ENCODE measurements at regions not wholly inside any gene's neighbourhood (a gene's known extent, or its start where the extent isn't known, plus 50 kb on each side); places are given as distances from the start of the nearest gene placed in this dataset.
"Not testable (repeated sequence)": the region's sequence is repeated elsewhere in the genome, so short reads cannot be mapped to it uniquely, and the experiment has no call there.

- Histone ChIP-seq H3K27ac (ENCODE audit: insufficient read depth, low read depth, low read length) (no peak overlapping the region), H3K36me3 (ENCODE audit: control insufficient read depth in 2 of 2, extremely low read depth in 1 of 2, insufficient read depth in 2 of 2, low read length in 2 of 2) (no peaks in the 10 kb centered on the region), H3K9me3 (replicated peaks; ENCODE audit: control insufficient read depth, insufficient read depth, low read length) (no peaks in the 10 kb centered on the region), H3K4me1 (ENCODE audit: control insufficient read depth, extremely low read depth, insufficient read depth, low read length) (no peaks in the 10 kb centered on the region), H3K9me1 (replicated peaks; ENCODE audit: control insufficient read depth, extremely low read depth, insufficient read depth, low read length) (no peaks in the 10 kb centered on the region), H3K4me2 (ENCODE audit: insufficient read depth, low read length) (no peak overlapping the region), H3K27me3 (ENCODE audit: control insufficient read depth in 2 of 2, insufficient read depth in 2 of 2, low read length in 2 of 2) (no peaks in the 10 kb centered on the region), H2AFZ (ENCODE audit: low read depth, low read length) (no peak overlapping the region), H3K4me3 (replicated peaks in 1 of 3; ENCODE audit: insufficient read depth in 1 of 3, low read depth in 1 of 3, low read length in 3 of 3) (no peak overlapping the region), H4K20me1 (replicated peaks; ENCODE audit: control insufficient read depth, extremely low read depth, insufficient read depth, low read length) (no peaks in the 10 kb centered on the region), H3K9ac (replicated peaks; ENCODE audit: extremely low read depth, insufficient read depth, low read length) (no peak overlapping the region), H3K79me2 (ENCODE audit: control insufficient read depth, insufficient read depth, low read length) (no peaks in the 10 kb centered on the region)
- no peak for TF ChIP-seq FOS (IDR thresholded peaks at IDR 0.05; ENCODE audit: borderline replicate concordance, insufficient read depth, low read length)
- dilution Hi-C loops (cut with MboI; ENCODE audit: extremely low pct_ligation_motif_present, low sequenced_read_pairs), result no loop called here
- BruUV-seq (replicated peaks), result no TSS peak
- DNase-seq (ENCODE audit: low read depth, low spot score), result no peak
- intact Hi-C loops (cut with micrococcal nuclease), result no loop called here
- no peak for FAIRE-seq
- ChIA-PET CTCF (no interaction called here), POLR2A (no interaction called here)
These were observed 658.1 kb upstream of the PRMT6 start for GRCh38 chr1:106398391-106398790.

- no peak overlapping the region for H3K4me3 ChIP-seq (replicated peaks in 1 of 3; ENCODE audit: insufficient read depth in 1 of 3, low read depth in 1 of 3, low read length in 3 of 3)
- no peak overlapping the region for H3K9ac ChIP-seq (replicated peaks; ENCODE audit: extremely low read depth, insufficient read depth, low read length)
- TF ChIP-seq EZH2 (IDR thresholded peaks at IDR 0.05; ENCODE audit: borderline replicate concordance, low read depth, low read length, severe bottlenecking) (no peak), POLR2AphosphoS5 (IDR thresholded peaks at IDR 0.05; ENCODE audit: insufficient read depth, low read depth, low read length) (no peak), JUN (IDR thresholded peaks at IDR 0.05; ENCODE audit: borderline replicate concordance, insufficient read depth, insufficient read length, low read depth) (no peak), MYC (IDR thresholded peaks at IDR 0.05; ENCODE audit: low read depth, low read length) (no peak), GATA2 (IDR thresholded peaks at IDR 0.05; ENCODE audit: insufficient read depth, insufficient read length, low read depth, low read length) (no peak), POLR2A (IDR thresholded peaks at IDR 0.05; ENCODE audit: low read depth, low read length) (no peak), FOS (IDR thresholded peaks at IDR 0.05; ENCODE audit: borderline replicate concordance, insufficient read depth, low read length) (no peak)
- TF ChIP-seq, protein P1, sequence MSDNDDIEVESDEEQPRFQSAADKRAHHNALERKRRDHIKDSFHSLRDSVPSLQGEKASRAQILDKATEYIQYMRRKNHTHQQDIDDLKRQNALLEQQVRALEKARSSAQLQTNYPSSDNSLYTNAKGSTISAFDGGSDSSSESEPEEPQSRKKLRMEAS (IDR thresholded peaks at IDR 0.05; ENCODE audit: insufficient read depth, insufficient read length), result no peak
- TF ChIP-seq, protein P2, sequence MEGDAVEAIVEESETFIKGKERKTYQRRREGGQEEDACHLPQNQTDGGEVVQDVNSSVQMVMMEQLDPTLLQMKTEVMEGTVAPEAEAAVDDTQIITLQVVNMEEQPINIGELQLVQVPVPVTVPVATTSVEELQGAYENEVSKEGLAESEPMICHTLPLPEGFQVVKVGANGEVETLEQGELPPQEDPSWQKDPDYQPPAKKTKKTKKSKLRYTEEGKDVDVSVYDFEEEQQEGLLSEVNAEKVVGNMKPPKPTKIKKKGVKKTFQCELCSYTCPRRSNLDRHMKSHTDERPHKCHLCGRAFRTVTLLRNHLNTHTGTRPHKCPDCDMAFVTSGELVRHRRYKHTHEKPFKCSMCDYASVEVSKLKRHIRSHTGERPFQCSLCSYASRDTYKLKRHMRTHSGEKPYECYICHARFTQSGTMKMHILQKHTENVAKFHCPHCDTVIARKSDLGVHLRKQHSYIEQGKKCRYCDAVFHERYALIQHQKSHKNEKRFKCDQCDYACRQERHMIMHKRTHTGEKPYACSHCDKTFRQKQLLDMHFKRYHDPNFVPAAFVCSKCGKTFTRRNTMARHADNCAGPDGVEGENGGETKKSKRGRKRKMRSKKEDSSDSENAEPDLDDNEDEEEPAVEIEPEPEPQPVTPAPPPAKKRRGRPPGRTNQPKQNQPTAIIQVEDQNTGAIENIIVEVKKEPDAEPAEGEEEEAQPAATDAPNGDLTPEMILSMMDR (IDR thresholded peaks at IDR 0.05; ENCODE audit: extremely low read depth in 1 of 2, insufficient read depth in 1 of 2, low read depth in 1 of 2, low read length in 2 of 2), result no peak
- DNase-seq (ENCODE audit: low read depth, low spot score) (no peak), FAIRE-seq (no peak)
- H3K9me1 ChIP-seq (replicated peaks; ENCODE audit: control insufficient read depth, extremely low read depth, insufficient read depth, low read length), result no peaks in the 10 kb centered on the region
- CTCF ChIA-PET, result no interaction called here
- no peaks in the 10 kb centered on the region for H3K4me1 ChIP-seq (ENCODE audit: control insufficient read depth, extremely low read depth, insufficient read depth, low read length)
- no peaks in the 10 kb centered on the region for H3K36me3 ChIP-seq (ENCODE audit: control insufficient read depth in 2 of 2, extremely low read depth in 1 of 2, insufficient read depth in 2 of 2, low read length in 2 of 2)
- BruUV-seq (replicated peaks), result no TSS peak
- intact Hi-C loops (cut with micrococcal nuclease), result no loop called here
- POLR2A ChIA-PET, result no interaction called here
- H2AFZ ChIP-seq (ENCODE audit: low read depth, low read length), result no peak overlapping the region
- no peaks in the 10 kb centered on the region for H3K9me3 ChIP-seq (replicated peaks; ENCODE audit: control insufficient read depth, insufficient read depth, low read length)
- dilution Hi-C loops (cut with MboI; ENCODE audit: extremely low pct_ligation_motif_present, low sequenced_read_pairs), result no loop called here
- H3K27me3 ChIP-seq (ENCODE audit: control insufficient read depth in 2 of 2, insufficient read depth in 2 of 2, low read length in 2 of 2), result no peaks in the 10 kb centered on the region
- H3K4me2 ChIP-seq (ENCODE audit: insufficient read depth, low read length), result no peak overlapping the region
- H3K27ac ChIP-seq (ENCODE audit: insufficient read depth, low read depth, low read length), result no peak overlapping the region
- no peaks in the 10 kb centered on the region for H4K20me1 ChIP-seq (replicated peaks; ENCODE audit: control insufficient read depth, extremely low read depth, insufficient read depth, low read length)
- no peaks in the 10 kb centered on the region for H3K79me2 ChIP-seq (ENCODE audit: control insufficient read depth, insufficient read depth, low read length)
These were observed 650.4 kb upstream of the PRMT6 start for GRCh38 chr1:106406114-106406513.

DNA sequence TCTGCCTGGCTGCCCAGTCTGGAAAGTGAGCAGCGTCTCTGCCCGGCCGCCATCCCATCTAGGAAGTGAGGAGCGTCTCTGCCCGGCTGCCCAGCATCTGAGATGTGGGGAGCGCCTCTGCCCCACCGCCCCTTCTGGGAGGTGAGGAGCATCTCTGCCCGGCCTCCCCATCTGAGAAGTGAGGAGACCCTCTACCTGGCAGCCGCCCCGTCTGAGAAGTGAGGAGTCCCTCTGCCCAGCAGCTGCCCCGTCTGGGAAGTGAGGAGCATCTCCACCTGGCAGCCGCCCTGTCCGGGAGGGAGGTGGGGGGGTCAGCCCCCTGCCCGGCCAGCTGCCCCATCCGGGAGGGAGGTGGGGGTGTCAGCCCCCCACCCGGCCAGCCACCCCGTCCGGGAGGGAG, 644.2 kb upstream of the PRMT6 start:
- H3K27ac ChIP-seq (ENCODE audit: insufficient read depth, low read depth, low read length); H2AFZ ChIP-seq (ENCODE audit: low read depth, low read length); POLR2A ChIA-PET; H3K4me3 ChIP-seq (replicated peaks in 1 of 3; ENCODE audit: insufficient read depth in 1 of 3, low read depth in 1 of 3, low read length in 3 of 3); H3K79me2 ChIP-seq (ENCODE audit: control insufficient read depth, insufficient read depth, low read length); FAIRE-seq; H3K9ac ChIP-seq (replicated peaks; ENCODE audit: extremely low read depth, insufficient read depth, low read length); H4K20me1 ChIP-seq (replicated peaks; ENCODE audit: control insufficient read depth, extremely low read depth, insufficient read depth, low read length); H3K9me3 ChIP-seq (replicated peaks; ENCODE audit: control insufficient read depth, insufficient read depth, low read length); dilution Hi-C loops (cut with MboI; ENCODE audit: extremely low pct_ligation_motif_present, low sequenced_read_pairs); H3K4me1 ChIP-seq (ENCODE audit: control insufficient read depth, extremely low read depth, insufficient read depth, low read length); H3K27me3 ChIP-seq (ENCODE audit: control insufficient read depth in 2 of 2, insufficient read depth in 2 of 2, low read length in 2 of 2); H3K36me3 ChIP-seq (ENCODE audit: control insufficient read depth in 2 of 2, extremely low read depth in 1 of 2, insufficient read depth in 2 of 2, low read length in 2 of 2); H3K4me2 ChIP-seq (ENCODE audit: insufficient read depth, low read length); BruUV-seq (replicated peaks); CTCF ChIA-PET; intact Hi-C loops (cut with micrococcal nuclease); DNase-seq (ENCODE audit: low read depth, low spot score); H3K9me1 ChIP-seq (replicated peaks; ENCODE audit: control insufficient read depth, extremely low read depth, insufficient read depth, low read length): not testable (repeated sequence)

Measured in endothelial cell of umbilical vein (primary cell).